NCI-H2029 treated with DMSO at 0.1 percent for 48 hours (cell line): ENCODE measurements at regions not wholly inside any gene's neighbourhood (a gene's known extent, or its start where the extent isn't known, plus 50 kb on each side); places are given as distances from the start of the nearest gene placed in this dataset.

Source experiments
- DNase-seq: peaks from one replicate; lab custom pipeline; 2025; lab: John Stamatoyannopoulos, UW

DNA sequence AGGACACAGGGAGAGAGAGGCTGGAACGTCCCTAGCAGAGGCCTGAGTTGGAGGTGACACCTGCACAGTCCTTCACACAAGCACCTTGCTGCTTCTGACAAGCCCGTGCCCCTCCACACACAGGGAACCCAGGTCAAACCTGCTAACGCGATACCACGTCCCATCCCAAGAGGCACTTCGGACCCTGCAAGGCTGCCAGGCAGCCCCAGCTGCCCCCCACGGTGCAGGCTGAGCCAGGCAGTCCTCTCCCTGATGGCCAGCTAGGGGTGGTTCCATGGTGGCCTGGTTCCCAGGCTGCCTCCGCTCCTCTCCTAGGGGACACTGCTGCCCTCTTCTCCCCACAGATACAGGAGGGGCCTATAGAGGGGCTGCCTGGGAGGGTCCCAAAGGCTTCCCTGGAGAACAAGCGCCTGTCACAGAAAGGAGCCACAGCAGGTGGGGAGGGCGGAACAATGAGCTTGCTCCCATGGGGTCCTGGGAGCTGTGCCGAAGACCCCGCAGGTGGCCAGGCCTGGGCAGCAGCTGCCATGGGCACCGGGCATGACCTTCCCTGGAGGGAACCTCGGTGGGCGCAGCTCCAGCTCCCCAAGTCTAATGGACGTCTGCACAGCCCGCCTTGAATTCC lies 434.2 kb upstream of the MYT1L start:
- DNase-seq: no peak

DNA sequence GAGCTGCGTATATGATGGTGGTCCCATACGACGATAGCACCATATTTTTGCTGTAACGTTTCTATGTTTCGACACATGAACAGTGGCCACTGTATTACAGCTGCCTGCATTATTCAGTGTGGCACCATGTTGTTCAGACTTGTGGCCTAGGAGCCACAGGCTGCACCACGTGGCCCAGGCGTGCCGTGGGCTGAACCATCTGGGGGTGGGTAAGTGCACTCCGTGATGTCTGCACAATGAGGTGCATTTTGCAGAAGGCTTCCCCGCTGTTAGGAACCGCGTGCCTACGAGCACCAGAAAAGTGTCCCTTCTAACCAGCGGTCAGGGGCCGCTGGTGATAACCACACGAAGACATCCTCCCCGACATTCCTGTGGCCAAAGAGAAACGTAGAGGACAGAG lies 433.7 kb upstream of the MYT1L start:
- DNase-seq: no peak

DNA sequence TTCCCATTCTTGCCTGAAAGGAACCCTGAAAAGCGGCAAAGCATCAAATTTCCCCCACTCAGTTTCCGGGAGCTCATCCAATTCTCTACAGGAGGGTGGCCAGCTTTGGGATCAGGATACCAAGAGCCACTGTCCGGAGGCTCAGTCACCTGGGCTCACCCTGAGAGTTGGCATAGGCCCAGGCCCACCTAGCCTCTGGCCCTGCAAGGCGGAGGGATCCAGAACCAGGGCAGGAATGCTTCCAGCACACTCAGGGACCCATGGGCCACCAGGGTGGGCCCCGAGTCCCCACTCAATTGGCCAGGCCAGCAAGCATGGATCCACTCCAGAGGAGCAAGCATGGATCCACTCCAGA lies 432.9 kb upstream of the MYT1L start:
- peak; percentile 9 for DNase-seq

DNA sequence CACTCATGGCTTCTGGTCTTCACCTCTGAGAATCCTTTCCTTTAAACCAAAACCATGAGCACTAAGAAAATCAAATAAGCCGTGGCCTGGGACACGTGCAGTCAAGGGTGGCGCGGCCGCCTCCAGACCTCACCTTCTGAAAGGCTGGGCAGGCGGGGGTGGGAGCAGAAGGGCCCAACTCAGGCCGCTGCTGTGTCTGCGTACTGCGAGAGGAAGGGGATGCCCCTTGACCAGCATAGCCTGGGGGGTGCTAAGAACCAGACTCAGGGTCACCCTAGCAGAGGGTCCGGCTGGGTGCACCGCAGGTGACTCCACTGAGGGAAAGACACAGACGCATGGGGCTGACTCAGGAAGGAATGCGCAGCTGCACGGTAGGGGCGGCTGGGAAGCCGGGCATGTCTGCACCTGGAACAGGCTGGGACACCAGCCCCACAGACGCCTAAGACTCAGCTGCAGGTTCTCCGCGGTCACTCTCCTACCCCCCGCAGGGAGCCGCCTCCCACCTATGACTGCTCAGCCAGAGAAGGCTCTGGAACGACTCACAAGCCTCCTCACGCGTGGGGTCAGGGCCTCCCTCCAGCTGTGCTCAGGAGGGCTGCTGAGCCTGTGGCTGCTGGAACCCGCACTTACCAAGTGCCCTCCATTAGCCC lies 432.4 kb upstream of the MYT1L start:
- DNase-seq: no peak

DNA sequence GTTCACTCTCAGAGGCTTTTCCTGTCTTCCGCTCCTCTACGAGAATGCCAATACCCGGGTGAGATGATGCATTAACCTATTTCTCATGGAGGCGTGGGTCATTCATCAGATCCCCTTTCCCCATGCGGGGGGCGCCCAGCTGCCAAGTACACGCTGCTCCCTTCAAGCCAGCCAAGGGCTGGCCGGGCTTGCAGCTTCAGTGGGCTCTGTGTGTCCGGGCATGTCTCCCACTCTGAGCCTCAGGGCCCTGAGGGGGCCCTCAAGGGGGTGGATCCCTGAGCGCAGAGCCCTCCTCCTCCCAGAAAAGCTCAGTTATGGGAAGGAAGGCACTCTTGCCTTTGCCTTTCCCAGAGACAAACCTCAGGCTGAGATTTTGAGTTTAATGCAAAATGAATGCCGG lies 431.8 kb upstream of the MYT1L start:
- DNase-seq: no peak

DNA sequence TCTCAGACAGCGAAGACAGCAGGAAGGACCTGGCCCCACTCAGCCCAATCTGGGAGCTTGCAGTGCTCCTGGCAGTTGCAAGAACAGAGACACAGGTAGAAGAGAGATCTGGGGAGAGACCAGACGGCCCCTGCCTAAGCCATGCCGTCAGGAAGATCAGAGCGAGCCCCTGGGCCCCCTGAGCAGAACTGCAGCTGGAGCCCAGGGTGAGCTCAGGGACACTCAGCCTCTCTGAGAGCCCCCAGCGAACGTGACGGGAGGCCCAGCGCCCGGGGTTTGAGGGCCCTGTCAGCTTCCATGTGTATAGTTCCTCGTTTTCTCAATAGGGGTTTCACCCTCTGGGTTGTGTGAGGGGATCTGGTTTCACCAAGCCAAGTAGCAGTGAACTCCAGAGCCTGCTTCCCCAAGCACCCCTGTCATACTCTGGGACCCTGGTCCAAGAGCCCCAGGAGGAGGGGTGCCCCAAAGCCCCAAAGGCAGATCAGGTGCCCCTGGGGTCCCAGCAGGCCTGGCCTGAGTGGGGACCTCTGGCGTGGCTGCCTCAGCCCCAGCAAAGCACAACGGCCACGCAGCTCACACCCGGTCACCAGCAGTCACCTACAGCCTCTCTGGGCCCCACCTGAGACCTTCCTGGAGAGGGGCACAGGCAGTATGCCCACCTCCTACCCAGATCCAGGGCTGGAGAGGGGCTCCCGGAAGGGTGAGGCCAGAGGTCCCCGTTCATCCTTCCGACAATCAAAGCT lies 431.3 kb upstream of the MYT1L start:
- DNase-seq: no peak

DNA sequence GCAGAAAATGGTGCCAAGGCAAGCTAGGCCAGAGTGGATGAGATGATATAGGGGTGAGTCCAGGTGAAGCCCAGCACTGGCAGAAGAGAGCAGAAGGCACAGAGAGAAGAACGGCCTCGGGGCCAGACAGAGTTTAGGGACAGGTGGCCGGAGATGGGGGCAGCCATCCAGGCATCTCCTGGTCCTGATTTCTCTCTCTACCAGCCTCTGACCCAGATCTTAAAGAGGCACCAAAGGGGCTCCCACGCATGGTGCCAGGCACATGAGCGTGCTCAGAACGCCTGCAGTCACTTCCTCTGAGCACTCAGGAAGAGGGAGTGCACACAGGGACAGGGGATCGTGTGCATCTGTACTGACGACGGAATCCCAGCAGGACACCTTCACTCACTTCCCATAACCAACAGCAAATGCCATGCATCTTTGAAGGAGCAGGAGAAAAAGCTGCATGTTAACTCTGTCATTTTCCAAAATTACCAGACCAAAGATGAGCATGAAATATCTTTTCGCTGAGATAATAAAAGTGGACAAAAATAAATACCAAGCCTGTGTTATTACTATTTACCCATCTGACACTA lies 427.8 kb upstream of the MYT1L start:
- no peak for DNase-seq

DNA sequence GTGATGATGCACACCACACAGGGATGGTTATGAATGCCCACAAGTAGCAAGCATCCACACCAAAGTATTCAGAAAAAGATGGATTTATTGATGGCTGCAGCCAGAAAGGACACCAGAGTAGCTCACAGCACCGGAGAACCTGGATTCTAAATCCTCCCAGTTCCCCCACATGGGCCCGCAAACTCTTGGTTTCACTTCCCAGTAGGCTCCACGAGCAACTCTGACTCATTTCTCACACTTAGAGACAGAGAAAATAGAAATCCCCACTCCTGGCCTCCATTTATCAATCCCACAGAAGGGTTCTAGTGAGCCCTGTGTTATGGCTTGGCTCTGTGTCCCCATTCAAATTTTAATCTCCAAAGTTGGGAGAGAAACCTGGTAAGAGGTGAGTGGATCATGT lies 426.7 kb upstream of the MYT1L start:
- DNase-seq: no peak

DNA sequence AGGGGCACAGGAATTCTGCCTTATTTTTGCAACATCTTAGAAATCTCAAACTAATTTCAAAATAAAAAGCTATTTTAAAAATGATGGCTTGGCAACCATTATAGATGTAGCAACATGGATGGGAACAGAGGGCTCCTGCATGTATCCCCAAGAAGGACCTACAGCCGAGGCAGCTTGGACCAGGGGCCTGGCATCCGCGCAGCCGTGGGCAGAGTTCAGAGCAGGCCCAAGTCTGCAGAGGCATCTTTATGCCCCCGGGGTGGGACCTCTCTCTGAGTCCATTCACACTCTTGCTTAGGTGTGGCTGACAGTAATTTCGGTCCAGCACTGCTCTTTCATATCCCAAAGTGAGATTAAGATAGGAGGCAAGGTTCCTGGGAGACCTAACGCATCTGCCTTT lies 425.8 kb upstream of the MYT1L start:
- DNase-seq: no peak

DNA sequence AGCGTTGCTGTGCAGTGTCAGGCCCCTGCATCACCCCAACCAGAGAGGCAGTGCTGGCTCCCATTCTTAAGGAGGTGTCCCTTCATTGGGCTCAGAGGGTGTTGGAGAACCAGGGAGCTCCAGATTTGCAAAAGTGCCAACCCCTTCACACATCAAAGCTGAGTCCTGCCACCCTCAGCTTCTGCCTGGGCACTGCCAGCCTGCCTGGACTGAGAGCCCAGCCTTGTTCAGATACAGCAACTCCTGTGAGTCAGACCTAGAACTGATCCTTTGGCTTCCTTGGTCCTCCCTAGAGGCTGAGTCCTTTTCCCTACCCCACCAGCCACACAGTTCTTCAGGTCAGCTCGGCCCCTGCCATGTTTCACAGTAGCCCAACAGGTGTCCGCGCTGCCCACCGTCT lies 424.9 kb upstream of the MYT1L start:
- no peak for DNase-seq

DNA sequence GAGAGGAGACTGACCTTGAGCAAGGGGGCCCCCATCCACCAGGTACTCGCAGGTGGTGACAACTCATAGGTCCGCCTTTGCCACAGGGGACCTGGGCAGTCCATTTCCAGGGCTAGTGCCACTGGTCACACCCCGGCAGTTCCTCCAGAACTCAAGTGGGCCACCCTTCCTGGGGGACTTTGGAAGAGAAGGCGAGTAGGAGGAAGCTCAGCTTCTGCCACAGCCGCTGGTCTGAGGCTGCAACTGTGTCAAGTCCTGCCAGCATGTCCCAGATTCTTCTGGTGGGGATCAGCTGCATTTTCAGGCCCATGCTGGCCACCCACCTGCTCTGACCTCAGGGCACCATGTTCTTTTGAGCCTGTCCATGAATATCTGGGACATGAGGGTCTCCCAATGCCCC lies 423.9 kb upstream of the MYT1L start:
- no peak for DNase-seq

DNA sequence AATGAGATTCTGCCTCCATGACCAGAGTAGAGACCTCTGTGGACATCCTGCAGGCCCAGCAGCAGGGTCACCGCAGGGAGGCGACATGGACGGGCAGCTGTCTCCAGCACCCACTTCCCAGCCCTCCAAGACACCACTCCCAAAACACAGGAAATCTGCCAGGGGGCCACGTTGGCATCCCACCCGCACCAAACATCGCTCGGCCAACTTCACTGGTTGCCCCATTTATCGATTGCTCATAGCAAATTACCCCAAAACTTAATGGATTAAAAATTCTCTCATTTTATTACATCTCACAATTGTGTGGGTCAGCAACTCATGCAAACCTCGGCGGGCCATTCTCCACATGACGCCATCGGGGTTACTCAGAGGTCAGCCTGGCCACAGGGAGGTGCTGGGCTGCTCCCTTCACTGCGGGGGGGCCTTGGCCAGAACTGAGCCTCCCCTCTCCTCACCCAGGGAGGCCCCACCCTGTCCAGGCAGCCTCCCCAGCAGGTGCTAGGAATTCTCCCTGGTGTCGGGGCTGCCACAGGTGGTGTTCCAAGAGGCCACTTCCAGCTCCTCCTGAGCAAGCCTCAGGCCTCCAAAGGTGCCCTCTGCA lies 420.7 kb upstream of the MYT1L start:
- DNase-seq: no peak

DNA sequence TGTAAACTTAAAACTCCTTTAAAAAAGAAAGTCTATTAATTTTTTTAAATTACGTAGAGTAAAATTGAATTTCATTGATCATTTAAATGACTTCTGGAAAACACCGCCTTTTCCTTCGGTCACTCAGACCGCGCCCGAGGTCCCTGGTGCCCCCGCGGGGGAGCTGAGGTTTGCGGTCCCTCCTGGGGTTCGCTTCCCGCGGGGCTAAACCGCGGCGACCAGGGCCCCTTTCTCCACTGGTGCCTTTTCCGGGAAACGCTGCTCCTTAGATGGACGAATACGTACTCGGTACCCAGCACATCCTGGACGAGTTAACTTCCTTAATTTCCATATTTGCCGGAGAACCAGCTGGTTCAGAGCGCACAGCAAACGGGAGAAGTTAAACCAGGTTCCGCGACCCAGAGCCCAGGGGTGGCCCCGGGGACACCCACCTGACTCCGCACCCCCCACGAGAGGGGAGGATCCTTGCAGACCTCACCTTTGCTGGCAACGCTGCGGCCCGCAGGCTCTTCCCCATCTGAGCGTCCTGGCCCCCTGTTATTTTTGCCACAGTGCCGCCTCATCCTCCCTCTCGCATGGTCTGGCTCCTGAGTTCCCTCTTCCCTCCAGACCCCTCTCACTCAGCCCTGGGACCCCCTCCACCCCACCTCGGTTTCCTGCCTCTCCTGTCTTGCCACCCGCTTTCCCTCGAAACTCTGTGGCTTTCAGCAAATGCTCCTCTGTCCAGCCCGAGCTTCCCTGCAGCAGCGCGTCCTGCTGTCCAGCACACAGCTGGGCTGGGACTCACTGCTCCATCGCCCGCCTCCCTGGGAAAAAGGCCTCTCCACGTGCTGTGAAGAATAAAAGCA lies 420.0 kb upstream of the MYT1L start:
- DNase-seq: no peak

DNA sequence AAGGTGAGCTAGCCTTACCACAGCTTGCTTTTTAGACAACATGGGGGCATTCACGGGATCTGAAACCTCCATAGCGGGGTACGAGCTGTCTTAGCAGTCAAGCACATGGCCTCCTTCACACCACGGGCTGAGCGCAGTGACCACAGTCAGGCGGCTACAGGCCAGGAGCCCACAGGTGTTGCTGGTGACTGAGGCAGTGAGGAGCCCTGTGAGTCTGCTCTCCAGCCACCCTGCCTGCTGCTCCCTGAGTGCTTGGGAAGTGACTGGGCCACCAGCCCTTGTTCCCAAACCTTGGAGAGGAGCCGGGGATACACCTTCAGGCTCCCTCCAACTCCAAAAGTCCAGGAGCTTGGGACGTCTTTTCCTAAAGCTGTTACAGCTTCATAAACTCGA lies 418.1 kb upstream of the MYT1L start:
- DNase-seq: no peak

DNA sequence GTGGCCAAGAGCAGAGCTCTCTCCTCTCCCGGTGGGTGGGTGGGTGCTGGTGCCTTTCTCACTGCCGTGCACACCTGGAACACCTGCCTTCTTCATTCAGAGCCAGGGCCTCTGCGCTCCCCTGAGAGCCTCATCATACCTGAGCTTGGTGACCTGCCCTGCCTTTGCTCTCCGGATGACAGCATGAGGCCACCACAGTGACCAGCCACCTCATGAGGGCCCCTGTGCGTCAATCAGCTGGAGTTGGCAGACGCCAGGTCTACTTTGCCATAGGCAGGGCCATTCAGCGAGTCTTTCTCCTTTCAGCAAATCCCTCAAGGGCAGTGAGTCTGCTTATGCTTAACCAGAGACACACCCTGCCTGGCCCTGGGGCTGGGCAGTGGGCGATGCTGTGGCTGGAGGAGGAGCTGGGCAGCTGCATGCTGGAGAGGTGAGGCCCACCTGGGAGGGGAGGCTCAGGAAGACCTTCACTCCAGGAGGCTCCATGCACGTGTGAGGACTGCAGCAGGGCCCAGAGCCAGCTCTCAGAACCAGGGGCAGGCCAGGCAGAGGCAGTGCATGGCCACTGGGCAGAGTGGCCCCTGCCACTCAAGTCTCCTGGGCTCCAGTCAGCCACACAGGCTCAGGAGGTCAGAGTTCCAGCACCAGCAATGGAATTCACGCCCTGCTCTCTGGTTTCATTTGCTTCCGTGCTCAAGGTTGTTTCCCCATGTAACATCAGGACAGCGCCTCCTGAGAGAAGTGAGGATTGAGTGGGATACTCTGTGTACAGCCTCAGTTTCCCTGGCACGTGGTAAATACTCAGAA lies 417.5 kb upstream of the MYT1L start:
- no peak for DNase-seq

DNA sequence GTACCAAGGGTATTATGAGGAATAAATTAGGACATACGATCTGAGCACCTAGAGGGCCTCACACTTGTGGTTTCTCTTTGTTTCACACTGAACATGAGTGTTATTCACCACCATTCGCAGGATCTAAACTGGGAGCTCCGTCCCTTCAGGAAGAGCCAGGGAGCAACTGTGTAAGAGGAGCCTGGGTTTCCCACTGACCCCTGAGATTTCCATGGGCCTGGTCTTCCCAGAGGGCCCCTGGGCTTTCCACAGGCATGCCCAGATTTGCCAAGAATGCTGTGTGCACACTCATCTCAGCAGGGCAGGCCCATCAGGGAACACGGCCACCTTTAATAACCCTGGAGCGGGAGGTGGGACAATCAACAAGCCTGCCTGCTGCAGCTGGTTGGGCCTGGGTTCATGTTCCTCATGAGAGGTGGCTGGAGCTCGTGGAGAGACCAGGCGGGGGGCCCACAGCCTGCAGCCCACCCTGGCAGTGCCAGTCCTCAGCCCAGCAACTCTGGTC lies 416.8 kb upstream of the MYT1L start:
- peak; percentile 27 for DNase-seq

DNA sequence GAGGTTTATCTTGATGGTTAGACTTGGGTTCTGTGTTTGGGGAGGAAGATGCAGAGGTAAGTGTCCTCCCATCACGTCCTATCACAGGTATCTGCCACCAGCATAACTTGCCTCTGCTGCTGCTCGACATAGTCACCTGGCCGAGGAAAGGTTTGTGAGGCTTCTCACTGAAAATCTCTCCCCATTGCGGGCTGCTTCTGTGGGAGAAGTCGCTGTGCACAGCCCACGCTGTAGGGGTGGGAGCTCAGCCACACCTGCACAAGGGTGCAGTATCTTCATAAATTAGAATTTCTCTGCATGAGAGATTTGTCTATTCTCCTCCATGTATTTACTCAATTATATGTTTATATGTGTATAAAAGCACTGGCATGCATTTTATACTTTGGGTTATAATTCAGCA lies 415.7 kb upstream of the MYT1L start:
- DNase-seq: no peak

DNA sequence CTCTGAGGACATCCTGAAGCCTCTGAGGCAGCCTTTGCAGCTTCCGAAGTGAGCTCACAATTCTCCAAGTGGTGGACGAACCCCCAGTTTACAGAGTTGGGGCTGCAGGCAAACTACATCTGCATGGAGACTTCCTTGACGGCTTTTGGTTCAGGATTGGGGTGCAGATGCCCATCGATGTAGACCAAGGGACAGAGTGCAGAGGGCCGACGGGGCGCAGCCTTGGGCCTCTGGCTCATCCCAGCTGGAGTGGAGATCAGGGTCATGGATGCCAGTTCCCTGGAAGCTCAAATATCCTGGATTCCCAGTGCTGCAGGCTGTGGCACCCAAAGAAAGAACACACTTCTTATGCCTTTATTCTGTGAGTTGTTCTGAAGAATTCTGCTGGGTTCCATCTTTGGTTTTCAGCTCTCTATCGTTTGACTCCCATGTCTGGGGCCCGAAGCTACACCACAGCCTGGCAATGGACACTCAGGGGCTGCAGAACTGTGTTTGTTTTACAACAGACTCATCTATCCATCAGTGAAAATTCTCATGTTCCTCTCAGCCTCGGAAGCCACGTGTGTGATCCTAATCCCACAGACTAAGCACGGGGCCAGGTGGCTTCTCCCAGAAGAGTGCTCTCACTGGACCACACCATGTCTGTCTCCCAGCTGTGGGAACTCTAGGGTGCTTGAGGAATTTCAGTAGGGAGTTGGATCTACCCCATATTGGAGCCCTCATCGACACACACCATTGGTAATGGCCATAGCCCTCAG lies 414.1 kb upstream of the MYT1L start:
- DNase-seq: no peak

DNA sequence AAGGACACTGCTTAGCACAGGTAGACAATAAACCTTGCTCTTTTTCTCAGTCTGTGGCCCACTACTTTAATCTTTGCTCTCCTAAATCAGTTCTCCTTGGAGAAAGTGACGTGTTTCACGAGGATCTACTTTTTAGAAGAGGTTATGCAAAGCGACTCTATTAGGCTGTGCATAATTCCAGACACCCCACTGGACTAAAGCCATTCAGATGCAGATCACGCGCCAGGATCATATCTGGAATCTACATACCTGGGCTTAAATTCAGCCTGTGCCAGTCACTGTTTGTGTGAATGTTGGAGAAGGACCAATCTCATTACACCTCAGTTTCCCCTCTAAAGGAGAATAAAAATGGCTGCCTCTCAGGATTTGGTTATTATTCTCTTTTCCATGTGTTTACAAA lies 413.0 kb upstream of the MYT1L start:
- DNase-seq: no peak

DNA sequence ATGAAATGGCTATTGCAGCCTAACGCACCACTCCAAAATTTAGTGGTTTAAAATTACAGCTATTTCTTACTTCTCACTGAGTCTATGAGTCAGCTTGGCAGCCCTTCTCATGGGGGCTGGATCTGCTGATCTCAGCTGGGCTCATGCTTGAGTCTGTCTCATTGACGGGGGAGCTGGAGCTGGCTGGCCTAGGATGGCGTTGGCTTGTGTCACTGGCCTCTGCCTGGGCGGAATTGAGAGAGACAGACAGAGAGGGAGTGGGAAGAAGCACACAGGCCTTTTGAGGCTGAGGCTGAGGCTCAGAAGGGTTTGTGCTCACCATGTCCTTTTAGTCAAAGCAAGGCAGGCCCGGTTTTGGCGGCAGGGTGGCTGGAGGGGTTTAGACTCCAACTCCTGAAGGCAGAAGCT lies 412.1 kb upstream of the MYT1L start:
- DNase-seq: peak; percentile 40
